GM21737 (cell line): ENCODE measurements at regions not wholly inside any gene's neighbourhood (a gene's known extent, or its start where the extent isn't known, plus 50 kb on each side); places are given as distances from the start of the nearest gene placed in this dataset.

Source experiments
- ATAC-seq: cut with Tn5 transposase; IDR thresholded peaks from one replicate; pipeline ENCODE4 v1.9.1; 2021; ENCODE audit warnings: mild to moderate bottlenecking, moderate library complexity; ENCODE audit not compliant: unreplicated experiment

GRCh38 chr12:85352016-85352415, 72.0 kb downstream of the ALX1 start:
- ATAC-seq, result no peak

DNA sequence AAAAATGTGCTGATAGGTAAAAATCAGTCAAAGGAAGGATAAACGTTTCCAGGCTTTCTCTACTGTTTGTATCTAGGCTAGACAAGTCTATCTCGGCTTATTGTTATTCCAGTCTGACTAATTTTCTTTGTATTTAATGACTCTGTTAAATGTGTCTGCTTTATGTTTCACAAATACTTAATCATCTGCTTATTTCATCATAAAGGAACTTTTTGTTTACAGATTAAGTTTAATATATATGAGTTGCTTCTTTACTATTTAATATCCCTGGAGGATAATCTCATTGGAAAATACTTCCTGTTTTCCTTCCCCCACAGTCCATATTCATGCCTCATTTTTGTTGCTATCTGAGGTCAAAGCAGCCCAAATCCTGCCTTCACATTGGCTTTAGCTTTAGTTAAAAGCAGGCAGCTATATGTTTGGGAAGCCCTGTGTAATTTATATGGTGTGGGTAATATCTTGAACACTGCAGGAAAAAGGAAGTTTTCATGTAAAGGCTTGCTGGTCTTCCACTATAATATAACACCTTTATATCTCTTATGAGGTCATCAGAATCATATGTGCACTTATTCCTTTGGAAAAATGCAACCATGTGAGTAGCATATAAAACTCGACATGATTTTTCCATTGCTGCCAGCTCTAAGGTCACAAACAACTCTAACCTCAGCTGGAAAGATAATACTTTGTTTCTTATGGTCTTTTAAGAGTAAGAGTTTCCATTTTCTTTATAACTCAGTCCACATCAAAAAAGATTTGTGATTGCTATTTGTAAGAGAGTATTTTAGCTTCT, 76.8 kb downstream of the ALX1 start:
- ATAC-seq, result no peak

DNA sequence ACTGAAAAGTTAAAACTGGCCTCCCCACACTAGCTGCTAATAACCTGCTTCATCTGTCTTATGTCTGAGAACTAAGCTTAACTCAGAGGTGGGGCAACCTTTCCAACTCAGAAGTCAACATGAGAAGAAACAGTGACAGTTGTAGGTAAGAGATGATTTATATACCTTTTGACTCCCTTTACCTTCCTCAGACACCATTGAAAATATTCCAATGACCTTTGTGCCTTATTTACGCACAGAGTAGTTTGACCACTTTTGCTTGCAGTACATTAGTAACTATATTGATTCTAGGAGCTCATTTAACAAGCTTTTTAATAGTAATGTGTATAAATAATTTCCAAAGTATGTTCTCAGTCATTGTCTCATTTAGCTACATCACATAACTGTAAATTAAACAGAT, 77.6 kb downstream of the ALX1 start:
- ATAC-seq, result no peak

GRCh38 chr12:85358715-85359114, 78.7 kb downstream of the ALX1 start:
- no peak for ATAC-seq

DNA sequence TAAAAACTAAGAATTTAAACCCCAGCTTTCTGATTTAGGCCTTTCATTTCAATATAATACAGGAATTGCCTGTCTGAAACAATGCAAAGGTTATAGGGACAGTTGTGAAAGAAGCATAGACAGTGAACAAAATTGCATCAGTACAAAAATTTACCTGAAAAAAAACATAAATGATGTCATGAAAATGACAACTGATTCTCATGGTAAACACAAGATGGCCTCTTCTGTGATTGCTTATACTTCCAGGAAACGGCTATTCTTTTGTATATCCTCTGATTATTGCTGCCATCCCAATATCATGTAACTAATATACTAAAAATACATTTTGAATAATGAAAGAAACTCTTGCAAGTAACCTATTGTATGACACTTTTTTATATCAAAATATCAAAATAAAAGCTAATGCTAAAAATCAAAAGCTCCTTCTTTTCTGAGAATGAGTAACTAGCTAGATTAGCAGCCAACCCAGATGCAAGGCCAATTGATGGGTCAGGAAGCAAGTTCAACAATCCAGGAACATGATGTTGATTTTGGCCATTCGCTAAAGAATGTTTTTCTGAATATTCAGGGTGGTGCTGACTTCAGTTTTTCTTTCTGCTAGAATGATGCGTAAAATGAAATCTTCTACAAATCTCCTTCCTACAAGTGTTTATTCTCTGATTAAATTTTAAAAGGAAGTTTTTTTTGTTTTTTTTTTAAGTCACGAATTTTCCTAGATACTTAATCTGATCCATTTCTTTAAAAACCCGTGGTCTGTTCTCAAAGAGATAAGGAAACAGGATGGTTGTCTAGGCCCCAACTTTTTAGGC, 83.6 kb downstream of the ALX1 start:
- no peak for ATAC-seq

- no peak for ATAC-seq
These were observed 87.9 kb downstream of the ALX1 start for GRCh38 chr12:85367936-85368335.

DNA sequence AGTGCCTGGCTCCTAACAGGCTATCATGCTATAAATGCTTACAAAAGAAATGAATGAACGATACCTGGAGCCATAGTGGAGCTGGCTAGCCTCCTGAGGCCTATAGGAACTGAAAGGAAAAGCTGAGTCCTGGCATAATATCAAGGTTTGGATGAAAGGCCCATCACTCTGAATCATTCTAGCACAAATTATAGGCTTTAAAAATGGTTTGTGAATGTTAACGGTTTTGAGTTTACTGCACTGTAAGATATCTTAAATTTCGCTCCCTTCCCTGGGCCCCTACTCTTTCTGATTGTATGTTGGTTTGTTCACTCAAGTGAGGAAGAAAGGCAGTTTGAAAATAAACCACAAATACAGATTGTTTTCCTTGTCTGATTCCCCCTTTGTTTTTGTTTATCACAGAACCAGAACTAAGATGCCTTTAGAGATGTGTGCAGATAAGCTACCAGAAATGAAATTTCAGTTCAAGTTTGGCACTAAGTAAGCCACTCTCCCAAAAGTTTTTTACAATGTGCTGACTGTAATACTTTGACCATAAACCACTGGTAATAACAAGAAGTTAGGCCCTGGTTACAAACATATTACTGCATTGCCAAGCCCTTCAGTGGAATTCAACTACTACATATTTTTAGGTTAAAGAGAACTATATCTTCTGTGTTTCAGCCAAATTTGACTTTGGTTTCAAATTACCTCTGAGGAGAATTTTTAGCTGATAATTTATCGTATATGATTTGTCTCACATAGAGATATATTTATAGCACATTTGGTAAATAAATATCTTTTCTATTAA, 89.5 kb downstream of the ALX1 start:
- no peak for ATAC-seq

- no peak for ATAC-seq
These were observed 93.0 kb downstream of the ALX1 start for GRCh38 chr12:85373045-85373444.

GRCh38 chr12:85374981-85375380, 95.0 kb downstream of the ALX1 start:
- no peak for ATAC-seq

GRCh38 chr12:85385406-85385805, 105.4 kb downstream of the ALX1 start:
- no peak for ATAC-seq

DNA sequence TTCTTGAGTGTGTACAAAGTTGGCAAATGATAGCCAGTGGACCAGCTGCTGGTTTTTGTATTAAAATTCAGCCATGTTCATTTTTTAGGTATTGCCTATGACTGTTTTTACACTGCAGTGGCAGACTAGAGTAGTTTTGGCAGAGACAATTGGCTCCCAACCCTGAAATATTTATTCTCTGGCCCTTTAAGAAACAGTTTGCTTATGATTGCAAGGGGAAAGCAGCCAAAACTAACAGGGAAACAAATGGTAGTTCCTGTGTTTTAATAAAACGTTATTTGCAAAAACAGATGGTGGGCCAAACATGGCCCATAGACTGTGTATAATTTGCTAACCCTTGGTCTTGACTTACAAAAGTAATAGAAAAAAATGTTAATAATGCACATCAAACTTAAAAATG, 110.2 kb downstream of the ALX1 start:
- no peak for ATAC-seq

- ATAC-seq, result no peak
These were observed 112.5 kb downstream of the ALX1 start for GRCh38 chr12:85392508-85392907.

DNA sequence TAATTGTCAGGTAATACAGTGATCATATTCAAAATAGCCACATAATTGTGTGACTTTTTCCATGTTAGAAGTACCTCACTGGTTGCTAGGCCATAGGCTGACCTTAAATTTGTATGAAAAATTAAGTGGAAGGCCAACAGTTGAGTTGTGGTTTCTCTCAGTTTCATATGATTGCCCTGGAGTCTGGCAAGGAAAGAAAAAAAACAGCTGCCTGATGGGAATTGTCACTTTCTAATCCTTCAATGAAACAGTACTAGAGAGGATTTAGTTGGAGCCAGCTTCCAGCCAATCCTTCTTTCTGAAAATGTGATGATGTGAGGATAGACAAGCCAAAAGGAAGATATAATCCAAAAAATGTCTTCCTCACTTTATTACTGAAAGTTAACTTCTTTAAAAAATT, 113.6 kb downstream of the ALX1 start:
- ATAC-seq, result no peak

GRCh38 chr12:85394065-85394464, 114.0 kb downstream of the ALX1 start:
- ATAC-seq, result no peak

GRCh38 chr12:85394809-85395208, 114.8 kb downstream of the ALX1 start:
- no peak for ATAC-seq

GRCh38 chr12:85405262-85405661, 125.2 kb downstream of the ALX1 start:
- ATAC-seq, result no peak

DNA sequence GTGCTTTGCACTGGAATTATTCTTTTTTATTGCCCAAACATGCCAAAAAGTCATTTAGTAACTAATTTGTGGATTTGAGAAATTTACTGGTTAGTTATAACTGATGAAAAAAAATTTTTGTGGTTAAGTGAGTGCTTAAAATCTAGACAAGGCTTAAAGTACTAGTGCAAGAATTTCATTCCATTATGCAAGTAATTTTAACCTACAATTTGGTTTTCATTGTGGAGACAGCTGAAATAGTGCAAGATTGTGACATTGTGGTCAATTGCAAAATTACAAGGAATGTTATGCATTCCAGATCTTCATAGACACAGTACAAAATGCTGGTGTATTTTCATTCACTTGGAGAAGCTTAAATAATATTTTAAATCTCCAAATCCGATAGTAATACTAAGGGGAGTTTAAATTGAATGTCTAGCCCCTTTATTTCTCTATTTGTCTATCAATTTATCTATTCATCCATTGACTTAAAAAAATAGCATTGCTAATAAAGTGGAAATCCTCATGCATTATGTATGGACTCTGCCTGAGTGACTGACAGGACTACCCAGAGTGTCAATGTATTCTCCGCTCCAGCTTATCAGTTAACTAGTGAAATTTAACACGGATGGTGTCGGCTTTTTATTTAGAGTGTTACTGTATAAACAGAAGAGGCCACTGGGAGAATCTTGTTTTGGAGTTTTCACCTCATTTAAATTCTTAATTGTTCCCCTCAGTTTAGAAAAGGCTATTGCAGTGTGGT, 125.9 kb downstream of the ALX1 start:
- no peak for ATAC-seq

DNA sequence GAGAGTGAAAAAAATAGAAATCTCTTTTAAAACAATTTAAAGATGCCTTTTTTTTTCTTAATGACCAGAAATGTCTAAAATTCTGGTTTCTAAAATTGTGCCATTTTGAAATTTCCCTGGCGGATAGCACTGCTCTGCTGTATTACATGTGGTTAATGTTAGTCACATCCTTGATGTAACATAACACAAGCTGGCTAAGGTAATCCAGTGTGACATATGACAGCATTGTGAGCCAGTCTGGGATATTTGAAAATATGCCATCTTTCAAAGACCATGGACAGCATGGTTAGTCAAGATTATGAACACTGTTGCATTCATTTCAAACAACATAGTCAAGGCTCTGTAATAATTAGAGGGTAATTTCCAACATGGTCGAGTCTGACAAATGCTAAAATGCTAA, 133.2 kb downstream of the ALX1 start:
- ATAC-seq, result no peak

GRCh38 chr12:85422762-85423161, 142.7 kb downstream of the ALX1 start:
- no peak for ATAC-seq

DNA sequence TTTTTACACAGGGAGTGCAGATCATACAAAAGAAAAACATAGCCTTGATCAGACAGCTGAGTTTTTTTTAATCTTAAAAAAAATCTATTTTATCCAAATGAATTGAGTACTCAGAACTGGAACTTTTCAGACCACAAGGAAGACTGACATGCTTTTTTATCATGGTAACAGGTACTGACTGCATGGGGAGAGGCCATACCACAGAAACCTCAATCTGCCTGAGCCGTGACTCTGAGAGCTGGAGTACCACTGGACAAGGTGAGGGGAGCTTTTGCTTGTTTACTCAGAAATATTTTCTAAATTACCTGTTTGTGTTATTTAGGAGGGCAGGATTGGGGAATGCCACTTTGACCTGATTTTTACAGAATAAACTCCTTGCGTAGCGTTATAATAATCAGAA, 143.9 kb downstream of the ALX1 start:
- peak; percentile 63 for ATAC-seq
